GM10248 (cell line): ENCODE measurements at regions not wholly inside any gene's neighbourhood (a gene's known extent, or its start where the extent isn't known, plus 50 kb on each side); places are given as distances from the start of the nearest gene placed in this dataset.

ENCODE experiments used
- CTCF ChIA-PET: fragments of 300-600 bp; sonication (Branson Sonifier 250); formaldehyde crosslinking; extraction: SDS; loops from one replicate; lab custom pipeline; 2021; ENCODE audit warnings: antibody characterized with exemption; lab: Yijun Ruan, JAX
- POLR2A ChIA-PET: fragments of 350-650 bp; sonication (Branson Sonifier 250); formaldehyde crosslinking; extraction: SDS; loops from one replicate; lab custom pipeline; 2020; ENCODE audit warnings: antibody characterized with exemption; lab: Yijun Ruan, JAX
- DNase-seq: peaks from one replicate; pipeline ENCODE4 v3.0.0; 2012; ENCODE audit errors: extremely low spot score
- TF ChIP-seq, protein P1 (sequence below): IDR thresholded peaks from 2 replicates; pipeline ENCODE4 v1.5.1; 2012; ENCODE audit warnings: mild to moderate bottlenecking, low read depth; ENCODE audit errors: extremely low read depth, missing control alignments, control extremely low read depth

DNA sequence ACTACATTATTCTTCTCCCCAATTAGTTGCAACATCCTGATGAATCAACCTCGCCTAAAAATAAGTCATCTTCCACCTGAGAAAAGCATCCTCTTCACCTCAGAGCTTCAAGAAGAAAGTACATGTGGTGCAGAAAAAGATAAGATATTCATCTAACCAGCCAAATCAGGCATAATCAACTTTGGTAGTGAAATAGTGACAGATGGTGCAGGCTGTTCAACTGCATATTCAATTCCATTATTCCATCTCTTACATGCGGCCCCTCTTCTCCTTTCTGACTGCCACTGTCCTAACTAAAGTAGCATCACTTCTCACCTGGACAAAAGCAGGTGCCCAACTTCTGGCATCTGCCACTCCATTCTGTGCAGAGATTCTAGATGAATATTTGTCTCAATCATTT lies 148.4 kb upstream of the STEAP1 start:
- ChIA-PET CTCF (interaction anchor here (1.3 kb wide), 1 partner anchor 55 kb away, joined by 3 read pairs; no protein-coding TSS in a partner anchor), POLR2A (no interaction called here)
- DNase-seq, result no peak
- TF ChIP-seq, protein P1, sequence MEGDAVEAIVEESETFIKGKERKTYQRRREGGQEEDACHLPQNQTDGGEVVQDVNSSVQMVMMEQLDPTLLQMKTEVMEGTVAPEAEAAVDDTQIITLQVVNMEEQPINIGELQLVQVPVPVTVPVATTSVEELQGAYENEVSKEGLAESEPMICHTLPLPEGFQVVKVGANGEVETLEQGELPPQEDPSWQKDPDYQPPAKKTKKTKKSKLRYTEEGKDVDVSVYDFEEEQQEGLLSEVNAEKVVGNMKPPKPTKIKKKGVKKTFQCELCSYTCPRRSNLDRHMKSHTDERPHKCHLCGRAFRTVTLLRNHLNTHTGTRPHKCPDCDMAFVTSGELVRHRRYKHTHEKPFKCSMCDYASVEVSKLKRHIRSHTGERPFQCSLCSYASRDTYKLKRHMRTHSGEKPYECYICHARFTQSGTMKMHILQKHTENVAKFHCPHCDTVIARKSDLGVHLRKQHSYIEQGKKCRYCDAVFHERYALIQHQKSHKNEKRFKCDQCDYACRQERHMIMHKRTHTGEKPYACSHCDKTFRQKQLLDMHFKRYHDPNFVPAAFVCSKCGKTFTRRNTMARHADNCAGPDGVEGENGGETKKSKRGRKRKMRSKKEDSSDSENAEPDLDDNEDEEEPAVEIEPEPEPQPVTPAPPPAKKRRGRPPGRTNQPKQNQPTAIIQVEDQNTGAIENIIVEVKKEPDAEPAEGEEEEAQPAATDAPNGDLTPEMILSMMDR, result no peak

DNA sequence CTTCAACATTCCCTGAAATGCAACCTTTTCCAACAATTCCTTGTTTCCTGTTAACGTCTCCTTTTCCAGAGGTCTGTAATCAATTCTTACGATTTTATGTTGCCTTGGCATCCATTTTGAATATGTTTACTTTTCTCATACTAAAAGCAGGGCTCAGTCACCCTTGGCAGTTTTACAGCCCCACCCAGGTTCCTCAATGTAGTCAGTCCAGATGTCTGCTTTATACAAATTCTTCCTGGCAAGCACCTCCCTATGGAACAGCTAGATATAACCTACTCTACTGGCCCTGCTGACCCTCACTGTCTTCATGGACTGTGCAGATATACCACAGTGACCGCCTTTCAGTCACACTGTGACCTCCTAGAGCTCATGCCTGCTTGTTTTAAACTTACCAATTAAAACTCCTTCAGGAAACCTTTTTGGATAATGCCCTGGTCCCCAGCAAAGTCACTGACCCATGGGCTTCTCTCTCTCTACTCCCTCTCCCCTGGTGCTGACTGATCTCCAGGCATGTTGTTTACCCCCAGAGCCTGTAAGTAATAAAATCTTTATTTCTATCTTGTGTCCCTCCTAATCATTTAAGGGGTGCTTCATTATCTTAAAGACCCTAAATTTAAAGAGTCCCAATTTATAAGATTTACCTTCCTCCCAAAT lies 147.1 kb upstream of the STEAP1 start:
- no peak for DNase-seq
- TF ChIP-seq, protein P1, result no peak
- ChIA-PET CTCF (interaction anchor here (1.3 kb wide), 1 partner anchor 19 kb away, joined by 4 read pairs; no protein-coding TSS in a partner anchor), POLR2A (no interaction called here)

DNA sequence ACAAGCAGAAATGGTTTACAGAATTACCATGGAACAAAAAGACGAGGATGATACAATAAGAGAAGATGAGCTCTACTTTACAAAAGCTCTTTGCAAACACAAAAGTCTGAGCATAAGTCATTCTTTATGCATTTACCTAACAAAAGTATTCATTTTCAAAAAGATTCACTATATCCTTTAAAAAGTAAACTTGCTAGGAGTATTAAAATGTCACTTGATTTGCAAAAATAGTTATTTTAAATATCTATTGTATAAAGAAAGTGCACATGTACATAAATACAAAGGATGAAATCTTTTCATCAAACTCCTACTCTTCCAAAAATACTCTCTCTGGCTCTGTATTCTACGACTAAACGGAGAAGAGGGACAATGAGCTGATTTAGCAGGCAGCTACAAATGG lies 146.4 kb upstream of the STEAP1 start:
- CTCF ChIA-PET, result interaction anchor here (1.3 kb wide), 1 partner anchor 19 kb away, joined by 4 read pairs; no protein-coding TSS in a partner anchor
- POLR2A ChIA-PET, result no interaction called here
- DNase-seq, result no peak
- TF ChIP-seq, protein P1, result no peak

DNA sequence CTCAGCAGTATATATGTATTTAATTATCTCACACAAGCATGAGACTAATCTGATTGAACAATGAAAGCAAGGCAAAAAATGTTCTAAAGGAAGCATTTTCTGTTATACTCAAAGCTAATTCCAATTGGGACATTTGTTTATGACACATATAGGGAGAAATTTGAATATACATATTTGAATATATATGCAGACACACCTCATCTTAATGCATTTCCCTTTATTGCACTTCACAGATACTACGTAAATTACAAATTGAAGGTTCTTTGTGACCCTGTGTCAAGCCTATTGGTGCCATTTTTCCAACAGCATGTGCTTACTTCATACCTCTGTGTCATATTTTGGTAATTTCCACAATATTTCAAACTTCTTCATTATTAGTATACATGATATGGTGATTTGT lies 132.1 kb upstream of the STEAP1 start:
- TF ChIP-seq, protein P1, result no peak
- ChIA-PET CTCF (no interaction called here), POLR2A (no interaction called here)
- no peak for DNase-seq

DNA sequence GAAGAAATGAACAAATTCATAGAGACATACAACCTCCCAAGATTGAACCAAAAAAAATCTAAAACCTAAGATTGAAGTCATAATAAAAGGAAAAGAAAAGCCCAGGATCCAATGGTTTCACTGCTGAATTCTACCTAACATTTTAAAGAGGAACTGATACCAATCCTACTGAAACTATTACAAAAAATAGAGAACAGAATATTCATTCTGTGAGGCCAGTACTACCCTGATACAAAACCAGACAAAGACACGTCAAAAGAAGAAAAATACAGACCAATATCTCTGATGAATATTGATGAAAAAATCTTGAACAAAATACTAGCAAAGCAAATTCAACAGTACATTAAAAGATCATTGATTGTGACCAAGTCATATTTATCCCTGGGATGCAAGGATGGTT lies 128.5 kb upstream of the STEAP1 start:
- ChIA-PET CTCF (no interaction called here), POLR2A (no interaction called here)
- TF ChIP-seq, protein P1, result no peak
- no peak for DNase-seq

DNA sequence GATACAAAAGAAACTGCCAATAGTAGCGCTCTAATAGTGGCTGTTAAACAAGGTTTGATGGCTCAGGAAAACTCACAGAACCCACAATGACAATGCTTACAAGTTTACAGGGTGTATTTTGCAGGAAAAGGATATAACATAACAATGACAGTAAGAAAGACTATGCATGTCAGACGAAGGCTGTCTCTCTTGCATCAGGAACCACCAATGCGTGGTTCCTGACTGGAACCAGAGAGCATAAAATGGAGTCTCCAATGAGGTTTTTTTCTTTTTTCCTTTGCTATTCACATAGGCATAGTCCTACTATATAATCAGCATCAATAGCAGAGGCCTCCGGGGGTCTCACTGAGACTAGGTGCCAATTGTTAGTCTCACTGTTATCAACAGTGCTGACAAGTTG lies 120.4 kb upstream of the STEAP1 start:
- no peak for DNase-seq

More for the DNA sequence above, 120.4 kb upstream of the STEAP1 start:
- ChIA-PET CTCF (interaction anchor here (1.6 kb wide), 1 partner anchor 13 kb away, joined by 3 read pairs; no protein-coding TSS in a partner anchor), POLR2A (no interaction called here)
- TF ChIP-seq, protein P1, result no peak
